ENCODE measurements at regions not wholly inside any gene's neighbourhood (a gene's known extent, or its start where the extent isn't known, plus 50 kb on each side); places are given as distances from the start of the nearest gene placed in this dataset.

DNA sequence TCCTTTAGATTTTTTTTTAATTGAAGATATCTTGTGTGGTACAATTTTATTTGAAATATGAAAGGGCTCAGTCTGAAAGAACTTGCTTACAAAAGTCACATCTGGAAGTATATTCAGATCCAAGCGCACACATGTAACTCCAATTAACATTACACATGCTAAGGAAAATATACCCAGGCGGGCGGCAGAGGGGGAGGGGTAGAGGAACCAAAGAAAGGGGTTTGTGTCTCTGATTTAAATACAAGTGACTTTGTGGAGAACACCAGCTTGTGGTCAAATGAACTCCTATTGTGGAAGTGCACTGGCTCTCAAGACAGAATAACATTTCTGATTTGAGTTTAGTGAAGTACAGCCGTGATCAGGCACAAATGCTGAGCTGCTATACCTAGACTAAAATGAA is 280.2 kb upstream of the SOX11 start (continued):
- TF ChIP-seq, protein P1, sequence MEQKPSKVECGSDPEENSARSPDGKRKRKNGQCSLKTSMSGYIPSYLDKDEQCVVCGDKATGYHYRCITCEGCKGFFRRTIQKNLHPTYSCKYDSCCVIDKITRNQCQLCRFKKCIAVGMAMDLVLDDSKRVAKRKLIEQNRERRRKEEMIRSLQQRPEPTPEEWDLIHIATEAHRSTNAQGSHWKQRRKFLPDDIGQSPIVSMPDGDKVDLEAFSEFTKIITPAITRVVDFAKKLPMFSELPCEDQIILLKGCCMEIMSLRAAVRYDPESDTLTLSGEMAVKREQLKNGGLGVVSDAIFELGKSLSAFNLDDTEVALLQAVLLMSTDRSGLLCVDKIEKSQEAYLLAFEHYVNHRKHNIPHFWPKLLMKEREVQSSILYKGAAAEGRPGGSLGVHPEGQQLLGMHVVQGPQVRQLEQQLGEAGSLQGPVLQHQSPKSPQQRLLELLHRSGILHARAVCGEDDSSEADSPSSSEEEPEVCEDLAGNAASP (CRISPR knock-in tag; IDR thresholded peaks at IDR 0.05; ENCODE audit: borderline replicate concordance) = no peak
- TF ChIP-seq ZC3H4 (CRISPR knock-in tag; IDR thresholded peaks at IDR 0.05; ENCODE audit: borderline replicate concordance) (no peak), PITX1 (CRISPR knock-in tag; IDR thresholded peaks at IDR 0.05) (no peak)
- TF ChIP-seq, protein P2, sequence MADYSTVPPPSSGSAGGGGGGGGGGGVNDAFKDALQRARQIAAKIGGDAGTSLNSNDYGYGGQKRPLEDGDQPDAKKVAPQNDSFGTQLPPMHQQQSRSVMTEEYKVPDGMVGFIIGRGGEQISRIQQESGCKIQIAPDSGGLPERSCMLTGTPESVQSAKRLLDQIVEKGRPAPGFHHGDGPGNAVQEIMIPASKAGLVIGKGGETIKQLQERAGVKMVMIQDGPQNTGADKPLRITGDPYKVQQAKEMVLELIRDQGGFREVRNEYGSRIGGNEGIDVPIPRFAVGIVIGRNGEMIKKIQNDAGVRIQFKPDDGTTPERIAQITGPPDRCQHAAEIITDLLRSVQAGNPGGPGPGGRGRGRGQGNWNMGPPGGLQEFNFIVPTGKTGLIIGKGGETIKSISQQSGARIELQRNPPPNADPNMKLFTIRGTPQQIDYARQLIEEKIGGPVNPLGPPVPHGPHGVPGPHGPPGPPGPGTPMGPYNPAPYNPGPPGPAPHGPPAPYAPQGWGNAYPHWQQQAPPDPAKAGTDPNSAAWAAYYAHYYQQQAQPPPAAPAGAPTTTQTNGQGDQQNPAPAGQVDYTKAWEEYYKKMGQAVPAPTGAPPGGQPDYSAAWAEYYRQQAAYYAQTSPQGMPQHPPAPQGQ (CRISPR knock-in tag; IDR thresholded peaks at IDR 0.05; ENCODE audit: borderline replicate concordance) = no peak

DNA sequence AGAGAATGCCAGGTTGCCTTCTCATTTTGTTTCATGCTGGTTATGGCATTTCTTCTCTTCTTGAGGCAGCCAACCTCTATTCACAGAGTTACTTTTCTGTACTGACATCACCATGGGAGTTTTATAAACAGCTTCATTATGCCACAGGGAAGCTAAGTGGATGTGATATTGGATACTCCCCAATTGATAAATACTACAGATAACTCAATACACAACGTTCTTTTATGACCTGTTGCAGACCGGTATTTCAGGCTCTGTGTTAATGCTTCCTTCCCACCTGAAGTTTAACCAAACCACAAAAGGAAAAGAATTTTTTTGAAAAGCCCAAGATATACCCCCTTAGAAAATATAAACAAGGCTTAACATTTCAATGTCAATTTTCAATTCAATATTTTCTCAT is 258.3 kb upstream of the SOX11 start:
- Histone ChIP-seq H3K36me3 (replicated peaks in 1 of 2; ENCODE audit: control insufficient read depth in 1 of 2, insufficient read depth in 2 of 2, low read length in 2 of 2) (no peaks in the 10 kb centered on the region), H3K4me3 (replicated peaks in 1 of 3; ENCODE audit: insufficient read depth in 1 of 3, low read depth in 2 of 3, low read length in 3 of 3) (no peak overlapping the region), H3K27ac (ENCODE audit: extremely low read length, insufficient read depth, low read length) (no peak overlapping the region), H3K79me2 (ENCODE audit: insufficient read depth, low read length) (no peaks in the 10 kb centered on the region), H3K27me3 (ENCODE audit: control insufficient read depth in 1 of 2, insufficient read depth in 2 of 2, low read length in 2 of 2) (no peaks in the 10 kb centered on the region), H3K9ac (ENCODE audit: insufficient read depth, low read depth, low read length) (no peak overlapping the region), H3K9me3 (ENCODE audit: low read length) (no peaks in the 10 kb centered on the region), H3K4me2 (ENCODE audit: low read depth, low read length) (no peak overlapping the region), H4K20me1 (ENCODE audit: insufficient read depth, low read length) (no peaks in the 10 kb centered on the region; the same call in 1 of the 2 replicates), H3K4me1 (ENCODE audit: insufficient read depth, low read length) (no peaks in the 10 kb centered on the region), H2AFZ (ENCODE audit: low read length) (no peak overlapping the region)
- BruUV-seq (replicated peaks) = no TSS peak
- POLR2A ChIA-PET = no interaction called here
- ATAC-seq (no peak), FAIRE-seq (no peak), DNase-seq (ENCODE audit: low spot score) (no peak)
- CTCF ChIA-PET (ENCODE audit: low intra/inter-chr PET ratio, low total read pairs) = no interaction called here
- WGBS (ENCODE audit: low lambda C conversion rate) = 0% methylated on average over 2 of the region's 2 CpGs
- intact Hi-C loops (cut with micrococcal nuclease; ENCODE audit: unreplicated experiment) (no loop called here), in situ Hi-C loops (cut with HindIII; ENCODE audit: extremely low pct_ligation_motif_present, low pct_unique_long_range_greater_than_20kb) (no loop called here)
- TF ChIP-seq, protein P3, sequence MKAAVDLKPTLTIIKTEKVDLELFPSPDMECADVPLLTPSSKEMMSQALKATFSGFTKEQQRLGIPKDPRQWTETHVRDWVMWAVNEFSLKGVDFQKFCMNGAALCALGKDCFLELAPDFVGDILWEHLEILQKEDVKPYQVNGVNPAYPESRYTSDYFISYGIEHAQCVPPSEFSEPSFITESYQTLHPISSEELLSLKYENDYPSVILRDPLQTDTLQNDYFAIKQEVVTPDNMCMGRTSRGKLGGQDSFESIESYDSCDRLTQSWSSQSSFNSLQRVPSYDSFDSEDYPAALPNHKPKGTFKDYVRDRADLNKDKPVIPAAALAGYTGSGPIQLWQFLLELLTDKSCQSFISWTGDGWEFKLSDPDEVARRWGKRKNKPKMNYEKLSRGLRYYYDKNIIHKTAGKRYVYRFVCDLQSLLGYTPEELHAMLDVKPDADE (CRISPR knock-in tag; IDR thresholded peaks at IDR 0.05) = no peak
- TF ChIP-seq KLF11 (CRISPR knock-in tag; IDR thresholded peaks at IDR 0.05) = no peak
- TF ChIP-seq ADNP (CRISPR knock-in tag; IDR thresholded peaks at IDR 0.05) = no peak
- TF ChIP-seq ZBTB20 (CRISPR knock-in tag; IDR thresholded peaks at IDR 0.05; ENCODE audit: borderline replicate concordance, low read depth) = no peak
- no peak for TF ChIP-seq ZNF879 (CRISPR knock-in tag; IDR thresholded peaks at IDR 0.05)
